Progenitor cell of endocrine pancreas (in vitro differentiated cells): ENCODE measurements at regions not wholly inside any gene's neighbourhood (a gene's known extent, or its start where the extent isn't known, plus 50 kb on each side); places are given as distances from the start of the nearest gene placed in this dataset.

Experiments used
- DNase-seq: peaks from one replicate; pipeline ENCODE4 v3.0.0; 2021; ENCODE audit warnings: low spot score; ENCODE audit not compliant: unreplicated experiment
- H3K27ac Mint-ChIP-seq: 2 replicates; pipeline ENCODE4 v1.8.0; 2021; ENCODE audit warnings: mild to moderate bottlenecking, moderate library complexity, mixed read lengths
- H3K27me3 Mint-ChIP-seq: 2 replicates; pipeline ENCODE4 v1.8.0; 2021; ENCODE audit warnings: mixed read lengths
- H3K36me3 Mint-ChIP-seq: 2 replicates; pipeline ENCODE4 v1.8.0; 2022; ENCODE audit warnings: mixed read lengths; ENCODE audit not compliant: insufficient read depth
- H3K4me1 Mint-ChIP-seq: 2 replicates; pipeline ENCODE4 v1.8.0; 2021; ENCODE audit warnings: low read depth, mixed read lengths
- H3K4me3 Mint-ChIP-seq: 2 replicates; pipeline ENCODE4 v1.8.0; 2021; ENCODE audit warnings: low read depth, mild to moderate bottlenecking, moderate library complexity, mixed read lengths
- H3K9me3 Mint-ChIP-seq: 2 replicates; pipeline ENCODE4 v1.8.0; 2021; ENCODE audit warnings: low read depth, mixed read lengths
- CTCF ChIP-seq: fragments of 200-600 bp; sonication (generic); IDR thresholded peaks from one replicate; pipeline ENCODE4 v1.5.0; 2021; ENCODE audit warnings: antibody characterized with exemption, mild to moderate bottlenecking; ENCODE audit not compliant: unreplicated experiment

GRCh38 chr5:105330185-105330584 lies 1767.6 kb upstream of the NUDT12 start:
- H3K4me3 Mint-ChIP-seq, result no peak overlapping the region
- no peaks in the 10 kb centered on the region for H3K27me3 Mint-ChIP-seq
- no peak overlapping the region for H3K27ac Mint-ChIP-seq
- no peak for DNase-seq
- peaks cover 7% of the 10 kb centered on the region for H3K9me3 Mint-ChIP-seq
- H3K4me1 Mint-ChIP-seq, result no peaks in the 10 kb centered on the region
- no peaks in the 10 kb centered on the region for H3K36me3 Mint-ChIP-seq
- TF ChIP-seq CTCF, result no peak

GRCh38 chr5:105304859-105305258 lies 1742.3 kb upstream of the NUDT12 start:
- H3K4me1 Mint-ChIP-seq, result peaks cover 2% of the 10 kb centered on the region
- no peaks in the 10 kb centered on the region for H3K9me3 Mint-ChIP-seq
- H3K27ac Mint-ChIP-seq, result no peak overlapping the region
- H3K36me3 Mint-ChIP-seq, result no peaks in the 10 kb centered on the region
- DNase-seq, result no peak
- peak; percentile 23 for TF ChIP-seq CTCF
- H3K4me3 Mint-ChIP-seq, result no peak overlapping the region
- no peaks in the 10 kb centered on the region for H3K27me3 Mint-ChIP-seq

GRCh38 chr5:105288946-105289345 lies 1726.4 kb upstream of the NUDT12 start:
- Mint-ChIP-seq H3K4me1 (peaks cover 11% of the 10 kb centered on the region), H3K27ac (no peak overlapping the region), H3K36me3 (no peaks in the 10 kb centered on the region), H3K4me3 (no peak overlapping the region), H3K9me3 (peaks cover 6% of the 10 kb centered on the region), H3K27me3 (no peaks in the 10 kb centered on the region)
- DNase-seq, result no peak
- TF ChIP-seq CTCF, result no peak

DNA sequence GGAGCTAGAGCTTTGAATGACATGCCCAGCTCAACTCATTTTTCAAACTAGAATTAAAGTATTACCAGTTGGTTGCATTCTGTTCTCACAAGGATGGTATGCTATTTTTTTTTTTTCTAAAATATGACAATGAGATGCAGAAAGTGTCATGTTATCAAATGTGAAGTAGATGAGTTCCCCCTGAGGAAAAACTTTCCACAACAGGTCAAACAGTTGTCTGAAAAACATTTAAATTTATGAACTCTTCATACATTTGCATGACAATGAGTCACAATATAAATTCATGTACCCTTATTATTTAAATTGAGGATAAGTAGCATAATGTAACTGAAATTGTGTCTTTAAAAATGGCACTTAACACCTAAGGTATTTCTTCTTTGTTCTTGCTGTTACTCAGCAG lies 1720.5 kb upstream of the NUDT12 start:
- Mint-ChIP-seq H3K27me3 (no peaks in the 10 kb centered on the region), H3K4me1 (no peaks in the 10 kb centered on the region), H3K4me3 (no peak overlapping the region), H3K36me3 (no peaks in the 10 kb centered on the region), H3K9me3 (no peaks in the 10 kb centered on the region), H3K27ac (no peak overlapping the region)
- no peak for TF ChIP-seq CTCF
- no peak for DNase-seq

DNA sequence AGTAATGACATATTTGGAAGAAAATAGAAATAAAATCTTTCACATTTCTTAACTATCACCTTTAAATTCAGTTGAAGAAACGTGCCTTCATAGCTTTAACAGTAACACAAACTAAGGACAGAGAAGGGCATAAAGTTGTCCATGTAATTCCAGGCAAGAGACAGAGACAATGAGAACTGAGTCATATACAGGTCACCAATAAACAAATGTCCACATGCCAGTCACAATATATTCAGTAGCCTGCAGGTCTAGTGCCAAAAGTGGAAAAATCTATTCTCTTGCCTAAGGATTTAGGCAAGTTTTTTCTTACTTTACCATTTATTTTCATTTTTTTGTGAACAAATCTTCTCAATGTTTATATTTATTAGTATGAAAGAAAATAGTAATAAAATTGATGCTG lies 1711.5 kb upstream of the NUDT12 start:
- no peak overlapping the region for H3K4me3 Mint-ChIP-seq
- no peak overlapping the region for H3K27ac Mint-ChIP-seq
- peaks cover 6% of the 10 kb centered on the region for H3K4me1 Mint-ChIP-seq

More for the DNA sequence above, 1711.5 kb upstream of the NUDT12 start:
- no peaks in the 10 kb centered on the region for H3K9me3 Mint-ChIP-seq
- TF ChIP-seq CTCF, result no peak
- DNase-seq, result no peak
- H3K36me3 Mint-ChIP-seq, result no peaks in the 10 kb centered on the region
- H3K27me3 Mint-ChIP-seq, result no peaks in the 10 kb centered on the region
